ENCODE measurements at regions not wholly inside any gene's neighbourhood (a gene's known extent, or its start where the extent isn't known, plus 50 kb on each side); places are given as distances from the start of the nearest gene placed in this dataset.

DNA sequence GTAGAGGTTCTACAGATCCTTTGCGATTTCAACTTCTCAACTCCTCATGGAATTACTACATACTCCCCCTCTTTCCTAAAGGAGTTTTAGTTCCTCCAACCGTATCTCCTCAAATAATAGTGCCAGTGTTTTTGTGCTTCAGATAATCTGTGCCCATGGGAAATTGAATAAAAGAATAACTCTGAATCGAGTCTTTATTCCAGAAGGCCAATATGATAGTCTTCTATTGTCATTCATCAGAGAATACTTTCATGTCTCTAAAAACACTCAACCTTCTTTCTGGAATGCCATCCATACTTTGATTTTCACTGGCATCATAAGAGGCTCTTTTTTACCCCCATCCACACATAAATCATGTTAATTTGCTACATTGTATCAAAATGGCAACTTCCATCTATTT, 911.3 kb upstream of the USP15 start:
- no peak for TF ChIP-seq EZH2 (IDR thresholded peaks at IDR 0.05; ENCODE audit: borderline replicate concordance, low read length)
- no peak for TF ChIP-seq CTCF (conservative IDR thresholded peaks at IDR 0.05 in 1 of 2, IDR thresholded peaks at IDR 0.05 in 1 of 2; ENCODE audit: extremely low read depth in 1 of 2, insufficient read depth in 1 of 2, low read depth in 1 of 2, low read length in 2 of 2)

Data from mammary epithelial cell (primary cell).